IPS DF 6.9 (cell line): ENCODE measurements at regions not wholly inside any gene's neighbourhood (a gene's known extent, or its start where the extent isn't known, plus 50 kb on each side); places are given as distances from the start of the nearest gene placed in this dataset.
A peak's percentile ranks its signal among the peaks of the same experiment; 100 is the strongest.
"Not testable (repeated sequence)": the region's sequence is repeated elsewhere in the genome, so short reads cannot be mapped to it uniquely, and the experiment has no call there.

Experiments used
- DNase-seq: peaks from one replicate; pipeline ENCODE4 v3.0.0-alpha.2; 2013; ENCODE audit warnings: low read depth, low spot score
- H3K27ac ChIP-seq: one replicate; pipeline ENCODE4 v1.5.1; 2013; ENCODE audit warnings: low read length, control low read depth
- H3K27me3 ChIP-seq: 2 replicates; pipeline ENCODE4 v1.6.1; 2013; ENCODE audit warnings: mild to moderate bottlenecking, low read length; ENCODE audit not compliant: control insufficient read depth, insufficient read depth
- H3K36me3 ChIP-seq: 2 replicates; pipeline ENCODE4 v1.6.1; 2013; ENCODE audit warnings: low read length; ENCODE audit not compliant: control insufficient read depth, insufficient read depth
- H3K4me1 ChIP-seq: 2 replicates; pipeline ENCODE4 v1.6.1; 2013; ENCODE audit warnings: low read length; ENCODE audit not compliant: control insufficient read depth, insufficient read depth
- H3K4me3 ChIP-seq: 2 replicates; pipeline ENCODE4 v1.5.1; 2013; ENCODE audit warnings: mild to moderate bottlenecking, low read length
- H3K9me3 ChIP-seq: 2 replicates; pipeline ENCODE4 v1.6.1; 2013; ENCODE audit warnings: low read length, inconsistent platforms; ENCODE audit not compliant: control insufficient read depth, insufficient read depth
- WGBS: extraction: QIAGEN DNeasy Blood & Tissue Kit; methylation state at CpG from one replicate; pipeline ENCODE4 v1.1.7; 2013; ENCODE audit warnings: mixed read lengths, missing lambda C conversion rate; ENCODE audit not compliant: insufficient read length, insufficient coverage; 5-methylcytosine and 5-hydroxymethylcytosine counted together

DNA sequence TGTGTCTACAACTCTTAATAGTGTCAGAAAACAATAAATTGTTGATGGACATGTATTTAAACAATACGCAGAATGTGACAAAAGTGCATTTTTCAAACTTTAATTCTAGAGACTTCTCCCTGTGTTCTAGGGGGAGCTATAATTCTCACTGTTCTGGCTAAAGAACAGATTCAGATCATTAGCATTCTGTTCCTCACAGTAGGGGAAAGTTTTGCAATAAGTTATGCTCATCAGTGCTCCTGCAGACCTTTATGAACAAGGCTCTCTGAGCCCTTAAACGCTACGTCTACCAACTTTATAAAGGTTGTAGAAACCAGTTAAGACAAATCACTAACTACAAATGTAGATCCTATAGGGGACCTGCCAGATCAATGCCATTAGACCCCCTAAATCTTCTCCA, 444.2 kb downstream of the SQOR start:
- Histone ChIP-seq H3K9me3 (no peaks in the 10 kb centered on the region), H3K4me1 (no peaks in the 10 kb centered on the region), H3K27me3 (no peaks in the 10 kb centered on the region), H3K36me3 (no peaks in the 10 kb centered on the region), H3K27ac (no peak overlapping the region), H3K4me3 (no peak overlapping the region)
- WGBS: no CpG with 5 or more reads among the region's 3 CpGs
- DNase-seq: no peak

DNA sequence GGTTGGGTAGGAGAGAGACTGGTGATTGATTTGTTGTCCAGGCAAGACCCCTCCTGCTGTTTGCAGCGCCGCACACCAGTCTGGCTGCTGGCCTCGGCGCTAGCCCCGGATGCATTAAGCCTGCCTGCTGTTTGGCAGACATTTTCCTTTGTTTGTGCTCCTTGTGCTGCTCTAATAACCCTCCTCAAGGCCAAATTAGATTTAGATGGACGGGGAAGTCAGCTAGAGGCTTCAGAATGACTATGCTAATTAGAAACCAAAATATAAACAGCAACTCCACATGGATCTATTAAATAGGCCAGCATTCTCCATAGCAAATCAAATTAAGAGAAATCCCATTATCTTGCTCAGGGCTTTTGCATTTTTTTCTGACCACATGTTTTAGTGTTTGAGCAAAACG, 445.2 kb downstream of the SQOR start:
- Histone ChIP-seq H3K4me3 (no peak overlapping the region), H3K4me1 (no peaks in the 10 kb centered on the region), H3K9me3 (no peaks in the 10 kb centered on the region), H3K27ac (no peak overlapping the region), H3K36me3 (no peaks in the 10 kb centered on the region), H3K27me3 (no peaks in the 10 kb centered on the region)
- DNase-seq: no peak
- no CpG with 5 or more reads among the region's 7 CpGs for WGBS

DNA sequence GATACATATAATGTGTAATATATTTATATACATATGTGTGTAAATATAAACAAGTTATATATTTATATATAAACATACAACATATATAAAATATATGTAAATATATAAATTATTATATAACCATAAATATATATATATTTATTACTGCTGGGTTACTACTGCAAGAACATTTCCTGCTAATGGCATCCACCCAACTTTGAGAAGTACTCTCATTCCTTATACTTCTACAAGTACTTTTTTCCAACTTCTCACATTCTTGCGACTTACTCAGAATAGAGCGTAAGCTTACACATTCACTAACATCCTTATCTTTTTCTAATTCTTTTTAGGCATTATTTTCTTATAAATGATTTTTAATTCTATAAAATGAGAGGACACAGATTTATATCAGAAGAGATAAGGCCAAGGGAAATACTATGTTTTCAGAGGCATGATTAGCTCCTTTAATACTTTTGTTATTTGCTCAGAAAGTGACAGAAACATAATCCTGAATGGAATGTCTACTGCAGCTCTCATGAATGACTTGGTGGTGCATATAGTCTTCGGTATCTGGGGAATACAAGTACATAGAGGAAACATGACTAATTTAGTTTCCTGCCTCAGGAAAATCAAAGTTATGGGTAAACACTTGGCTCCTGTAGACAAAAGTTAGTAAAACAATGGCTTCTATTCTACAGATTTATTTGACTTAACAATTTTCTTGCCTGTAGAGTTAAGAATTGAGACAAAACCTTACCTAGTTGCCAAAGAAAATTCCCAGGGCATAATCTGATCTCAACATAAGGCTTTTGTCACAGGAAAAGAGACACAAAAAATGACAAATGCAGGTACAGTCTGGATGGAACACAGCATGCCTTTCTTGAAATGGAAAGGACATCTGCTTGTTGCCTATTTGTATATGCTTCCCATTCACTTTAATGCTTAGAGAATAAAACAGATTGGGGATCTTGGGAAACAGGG, 453.9 kb downstream of the SQOR start:
- Histone ChIP-seq H3K4me1 (no peaks in the 10 kb centered on the region), H3K9me3 (no peaks in the 10 kb centered on the region), H3K27ac (no peak overlapping the region), H3K27me3 (no peaks in the 10 kb centered on the region), H3K4me3 (no peak overlapping the region), H3K36me3 (no peaks in the 10 kb centered on the region)
- 100% methylated on average over 2 of the region's 3 CpGs for WGBS
- DNase-seq: no peak

DNA sequence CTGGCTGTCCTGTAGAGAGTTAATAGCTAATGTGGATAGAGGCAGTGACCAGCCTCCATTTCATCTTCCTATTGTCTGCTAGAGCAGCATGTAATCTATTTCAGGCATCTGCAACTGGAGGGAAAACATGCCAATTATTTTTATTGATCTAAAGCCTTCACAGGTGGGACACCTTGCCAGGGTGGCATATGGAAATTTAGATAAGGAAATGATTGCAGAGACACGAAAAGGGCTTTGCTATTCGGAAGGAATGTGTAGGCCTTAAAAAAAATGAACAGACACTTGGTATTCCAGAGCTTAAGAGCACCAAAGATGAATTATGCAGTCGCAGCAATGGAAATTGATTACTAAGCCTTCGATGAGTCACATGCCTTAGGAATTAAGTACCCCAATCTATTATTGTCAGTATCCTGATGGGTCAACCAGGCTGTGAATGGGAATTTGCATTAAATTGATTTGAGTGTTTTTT, 454.7 kb downstream of the SQOR start:
- H3K4me1 ChIP-seq: no peaks in the 10 kb centered on the region
- H3K27ac ChIP-seq: no peak overlapping the region
- no peaks in the 10 kb centered on the region for H3K36me3 ChIP-seq
- no CpG with 5 or more reads among the region's 4 CpGs for WGBS
- H3K4me3 ChIP-seq: no peak overlapping the region
- no peaks in the 10 kb centered on the region for H3K27me3 ChIP-seq
- no peak for DNase-seq
- H3K9me3 ChIP-seq: no peaks in the 10 kb centered on the region

DNA sequence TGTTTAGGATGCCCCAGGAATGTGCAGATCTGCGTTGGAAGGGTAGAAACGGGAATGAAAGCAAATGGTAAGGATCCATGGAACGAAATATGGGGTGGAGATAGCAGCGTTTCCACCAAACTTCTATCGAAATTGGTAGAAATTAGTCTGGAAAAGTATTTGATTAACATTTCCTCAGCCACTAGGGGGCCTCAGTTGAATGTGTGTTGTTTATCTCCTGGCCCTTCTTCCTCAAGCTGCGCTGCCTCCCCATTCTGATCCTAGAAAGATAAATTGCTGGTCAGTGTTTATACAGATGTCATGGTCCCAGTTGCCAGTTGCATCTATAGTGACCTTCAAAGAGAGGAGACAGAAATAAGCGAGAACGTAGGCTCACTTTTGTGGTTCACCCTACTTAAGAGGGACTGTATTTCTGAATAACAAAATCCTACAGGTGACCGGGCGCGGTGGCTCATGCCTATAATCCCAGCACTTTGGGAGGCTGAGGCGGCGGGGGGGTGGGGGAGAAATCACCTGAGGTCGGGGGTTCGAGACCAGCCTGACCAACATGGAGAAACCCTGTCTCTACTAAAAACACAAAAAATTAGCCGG, 457.1 kb downstream of the SQOR start:
- no peaks in the 10 kb centered on the region for H3K27me3 ChIP-seq
- H3K9me3 ChIP-seq: no peaks in the 10 kb centered on the region
- H3K4me1 ChIP-seq: no peaks in the 10 kb centered on the region
- DNase-seq: peak; percentile 43
- WGBS: no CpG with 5 or more reads among the region's 16 CpGs
- H3K36me3 ChIP-seq: no peaks in the 10 kb centered on the region
- H3K27ac ChIP-seq: no peak overlapping the region
- H3K4me3 ChIP-seq: no peak overlapping the region

DNA sequence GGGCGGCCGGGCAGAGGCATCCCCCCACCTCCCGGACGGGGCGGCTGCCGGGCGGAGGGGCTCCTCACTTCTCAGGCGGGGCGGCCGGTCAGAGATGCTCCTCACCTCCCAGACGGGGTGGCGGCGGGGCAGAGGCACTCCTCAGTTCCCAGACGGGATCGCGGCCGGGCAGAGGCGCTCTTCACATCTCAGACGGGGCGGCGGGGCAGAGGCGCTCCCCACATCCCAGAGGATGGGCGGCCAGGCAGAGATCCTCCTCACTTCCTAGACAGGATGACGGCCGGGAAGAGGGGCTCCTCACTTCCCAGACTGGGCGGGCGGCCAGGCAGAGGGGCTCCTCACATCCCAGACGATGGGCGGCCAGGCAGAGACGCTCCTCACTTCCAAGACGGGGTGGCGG, 463.2 kb downstream of the SQOR start:
- H3K9me3 ChIP-seq, H3K4me3 ChIP-seq, H3K4me1 ChIP-seq, H3K36me3 ChIP-seq, H3K27ac ChIP-seq, DNase-seq, H3K27me3 ChIP-seq: not testable (repeated sequence)
- no CpG with 5 or more reads among the region's 32 CpGs for WGBS

DNA sequence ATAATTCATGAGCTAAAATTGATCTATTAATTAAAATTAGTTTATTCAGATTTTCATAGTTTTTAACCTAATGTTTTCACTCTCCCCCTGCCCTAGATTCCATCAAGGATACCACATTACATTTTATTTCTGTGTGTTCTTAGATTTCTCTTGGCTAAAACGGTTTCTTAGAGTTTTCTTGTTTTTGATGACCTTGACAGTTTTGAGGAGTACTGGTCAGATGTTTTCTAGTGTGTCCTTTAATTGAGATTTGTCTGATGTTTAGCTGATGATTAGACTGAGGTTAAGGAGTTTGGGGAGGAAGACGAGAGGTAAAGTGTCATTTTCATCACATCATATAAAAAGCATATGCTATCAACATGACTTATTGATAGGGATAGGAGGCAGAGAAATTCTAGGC, 475.9 kb downstream of the SQOR start:
- WGBS: no CpG with 5 or more reads among the region's 2 CpGs
- DNase-seq: no peak
- no peak overlapping the region for H3K27ac ChIP-seq
- H3K27me3 ChIP-seq: no peaks in the 10 kb centered on the region
- no peak overlapping the region for H3K4me3 ChIP-seq
- H3K9me3 ChIP-seq: no peaks in the 10 kb centered on the region
- no peaks in the 10 kb centered on the region for H3K36me3 ChIP-seq
- H3K4me1 ChIP-seq: peaks cover 2% of the 10 kb centered on the region; the same call in 1 of the 2 replicates

DNA sequence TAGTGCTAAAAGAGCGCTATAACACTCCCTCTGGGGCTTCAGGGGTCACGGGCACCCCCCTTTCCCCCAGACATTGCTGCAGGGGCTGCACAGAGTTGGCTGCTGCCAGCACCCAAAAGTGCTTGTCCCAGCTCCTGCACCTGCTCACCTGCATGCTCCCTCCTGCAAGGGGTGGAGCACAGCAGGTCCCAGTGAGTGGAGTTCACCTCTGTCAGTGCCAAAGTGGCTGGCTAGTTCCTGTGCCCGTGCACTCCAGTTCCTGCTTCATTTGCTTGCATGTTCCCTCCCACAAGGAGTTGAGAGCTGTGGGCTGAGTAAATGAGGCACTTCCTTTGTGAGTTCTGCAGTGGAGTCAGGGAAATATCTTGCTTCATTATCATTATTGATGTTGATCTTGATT, 476.9 kb downstream of the SQOR start:
- DNase-seq: no peak
- no peak overlapping the region for H3K27ac ChIP-seq
- H3K27me3 ChIP-seq: no peaks in the 10 kb centered on the region
- H3K9me3 ChIP-seq: no peaks in the 10 kb centered on the region
- no CpG with 5 or more reads among the region's 3 CpGs for WGBS
- peaks cover 2% of the 10 kb centered on the region; the same call in 1 of the 2 replicates for H3K4me1 ChIP-seq
- no peaks in the 10 kb centered on the region for H3K36me3 ChIP-seq
- H3K4me3 ChIP-seq: no peak overlapping the region

DNA sequence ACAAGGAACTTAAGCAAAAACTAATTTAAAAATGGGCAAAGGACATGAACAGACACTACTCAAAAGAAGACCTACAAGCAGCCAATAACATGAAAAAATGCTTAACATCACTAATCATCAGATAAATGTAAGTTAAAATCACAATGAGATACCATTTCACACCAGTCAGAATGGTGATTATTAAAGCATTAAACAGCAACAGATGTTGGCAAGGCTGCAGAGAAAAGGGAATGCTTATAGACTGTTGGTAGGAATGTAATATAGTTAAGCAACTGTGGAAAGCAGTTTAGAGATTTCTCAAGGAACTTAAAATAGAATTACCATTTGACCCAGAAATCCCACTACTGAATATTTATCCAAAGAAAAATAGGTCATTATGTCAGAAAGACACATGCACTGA, 482.2 kb downstream of the SQOR start:
- Histone ChIP-seq H3K4me3 (no peak overlapping the region), H3K27ac (no peak overlapping the region), H3K4me1 (no peaks in the 10 kb centered on the region), H3K9me3 (no peaks in the 10 kb centered on the region), H3K27me3 (no peaks in the 10 kb centered on the region), H3K36me3 (no peaks in the 10 kb centered on the region)
- DNase-seq: no peak

DNA sequence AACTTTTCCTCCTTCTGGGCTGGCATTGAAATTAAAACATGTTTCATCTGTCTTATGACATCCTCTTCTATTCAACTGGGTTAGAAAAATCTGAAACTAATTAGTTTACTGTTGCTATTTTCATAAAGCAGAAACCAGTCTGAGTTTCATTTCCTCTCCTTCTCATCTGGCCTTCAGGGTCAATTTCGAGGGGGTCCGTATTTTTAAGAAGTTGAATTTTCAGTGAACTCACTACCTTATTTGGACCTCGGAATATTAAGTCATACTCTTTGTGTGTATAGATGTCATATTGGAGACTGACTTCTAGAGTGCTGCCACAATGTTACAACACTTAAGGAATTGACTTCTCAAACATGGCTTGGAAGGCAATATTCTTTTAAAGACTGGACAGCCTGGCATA, 485.9 kb downstream of the SQOR start:
- no peaks in the 10 kb centered on the region for H3K9me3 ChIP-seq
- H3K27me3 ChIP-seq: no peaks in the 10 kb centered on the region
- no peaks in the 10 kb centered on the region for H3K4me1 ChIP-seq
- H3K27ac ChIP-seq: no peak overlapping the region
- H3K36me3 ChIP-seq: no peaks in the 10 kb centered on the region
- DNase-seq: no peak
- WGBS: no CpG with 5 or more reads among the region's 3 CpGs
- H3K4me3 ChIP-seq: no peak overlapping the region

DNA sequence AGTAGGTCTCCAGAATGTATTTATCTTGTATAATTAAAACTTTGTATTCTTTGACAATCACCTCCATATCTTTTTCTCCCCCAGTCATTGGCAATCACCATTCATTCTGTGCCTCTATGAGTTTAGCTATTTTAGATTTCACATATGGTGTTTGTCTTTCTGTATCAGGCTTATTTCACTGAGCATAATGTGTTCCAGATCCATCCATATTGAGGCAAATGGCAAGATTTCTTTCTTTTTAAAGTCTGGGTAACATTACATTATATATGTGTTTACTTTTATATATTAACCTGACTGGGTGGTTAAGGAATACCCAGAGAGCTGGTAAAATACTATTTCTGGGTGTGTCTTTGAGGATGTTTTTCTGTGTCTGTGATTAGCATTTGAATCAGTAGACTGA, 486.6 kb downstream of the SQOR start:
- Histone ChIP-seq H3K36me3 (no peaks in the 10 kb centered on the region), H3K27me3 (no peaks in the 10 kb centered on the region), H3K9me3 (no peaks in the 10 kb centered on the region), H3K4me1 (no peaks in the 10 kb centered on the region), H3K4me3 (no peak overlapping the region), H3K27ac (no peak overlapping the region)
- DNase-seq: no peak
